Fibroblast of pulmonary artery (primary cell): ENCODE measurements at regions not wholly inside any gene's neighbourhood (a gene's known extent, or its start where the extent isn't known, plus 50 kb on each side); places are given as distances from the start of the nearest gene placed in this dataset.
"Not testable (repeated sequence)": the region's sequence is repeated elsewhere in the genome, so short reads cannot be mapped to it uniquely, and the experiment has no call there.

Experiments used
- DNase-seq: peaks from one replicate; pipeline ENCODE4 v3.0.0-alpha.2; 2010; ENCODE audit warnings: low read depth
- H3K4me3 ChIP-seq: replicated peaks from 2 replicates; pipeline ENCODE4 v1.5.1; 2011; ENCODE audit warnings: low read depth, mild to moderate bottlenecking, control low read depth, low read length, moderate library complexity
- TF ChIP-seq, protein P1 (sequence below): IDR thresholded peaks from 2 replicates; pipeline ENCODE4 v1.5.1; 2011; ENCODE audit warnings: mild to moderate bottlenecking, control low read depth, low read length, inconsistent platforms; ENCODE audit errors: missing control alignments

DNA sequence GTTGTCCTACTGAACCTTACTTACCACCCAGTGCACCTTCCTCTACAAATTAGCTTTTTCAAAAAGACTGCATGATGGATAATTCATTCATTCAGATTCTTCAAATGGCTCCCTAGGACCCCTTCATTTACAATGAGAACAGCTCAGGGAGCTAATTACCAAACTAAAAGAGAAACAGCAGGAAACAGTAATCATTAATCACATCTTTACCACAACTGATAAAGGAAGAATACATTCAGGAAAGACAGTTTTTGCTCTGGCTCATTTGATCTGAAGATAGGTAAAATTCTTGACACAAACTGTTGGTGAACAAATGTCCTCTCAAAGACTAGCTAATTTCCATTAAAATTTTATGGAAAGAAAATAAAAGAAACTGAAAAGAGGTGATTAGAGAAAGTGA is 1652.7 kb upstream of the LRRTM3 start:
- no peak for DNase-seq
- TF ChIP-seq, protein P1, sequence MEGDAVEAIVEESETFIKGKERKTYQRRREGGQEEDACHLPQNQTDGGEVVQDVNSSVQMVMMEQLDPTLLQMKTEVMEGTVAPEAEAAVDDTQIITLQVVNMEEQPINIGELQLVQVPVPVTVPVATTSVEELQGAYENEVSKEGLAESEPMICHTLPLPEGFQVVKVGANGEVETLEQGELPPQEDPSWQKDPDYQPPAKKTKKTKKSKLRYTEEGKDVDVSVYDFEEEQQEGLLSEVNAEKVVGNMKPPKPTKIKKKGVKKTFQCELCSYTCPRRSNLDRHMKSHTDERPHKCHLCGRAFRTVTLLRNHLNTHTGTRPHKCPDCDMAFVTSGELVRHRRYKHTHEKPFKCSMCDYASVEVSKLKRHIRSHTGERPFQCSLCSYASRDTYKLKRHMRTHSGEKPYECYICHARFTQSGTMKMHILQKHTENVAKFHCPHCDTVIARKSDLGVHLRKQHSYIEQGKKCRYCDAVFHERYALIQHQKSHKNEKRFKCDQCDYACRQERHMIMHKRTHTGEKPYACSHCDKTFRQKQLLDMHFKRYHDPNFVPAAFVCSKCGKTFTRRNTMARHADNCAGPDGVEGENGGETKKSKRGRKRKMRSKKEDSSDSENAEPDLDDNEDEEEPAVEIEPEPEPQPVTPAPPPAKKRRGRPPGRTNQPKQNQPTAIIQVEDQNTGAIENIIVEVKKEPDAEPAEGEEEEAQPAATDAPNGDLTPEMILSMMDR: no peak
- H3K4me3 ChIP-seq: no peak overlapping the region

DNA sequence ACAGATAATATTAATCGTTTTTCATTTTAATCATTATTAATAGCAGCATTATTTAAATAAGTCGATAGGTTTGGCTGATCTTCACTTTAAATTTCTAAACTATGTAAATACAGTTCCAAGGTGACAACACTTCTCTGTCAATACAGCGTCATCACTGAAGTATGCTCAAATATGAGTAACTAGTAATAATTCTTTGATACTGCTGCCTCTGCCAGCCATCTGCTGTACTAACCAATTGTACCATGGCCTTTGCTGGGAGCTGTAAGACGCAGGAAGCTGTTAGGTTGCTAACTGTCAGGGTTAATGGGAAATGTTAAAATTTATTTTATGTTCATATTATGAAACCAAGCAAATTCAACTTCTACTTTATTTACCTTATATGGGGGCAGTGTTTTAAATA is 1650.5 kb upstream of the LRRTM3 start:
- TF ChIP-seq, protein P1: no peak
- H3K4me3 ChIP-seq: no peak overlapping the region
- DNase-seq: no peak

DNA sequence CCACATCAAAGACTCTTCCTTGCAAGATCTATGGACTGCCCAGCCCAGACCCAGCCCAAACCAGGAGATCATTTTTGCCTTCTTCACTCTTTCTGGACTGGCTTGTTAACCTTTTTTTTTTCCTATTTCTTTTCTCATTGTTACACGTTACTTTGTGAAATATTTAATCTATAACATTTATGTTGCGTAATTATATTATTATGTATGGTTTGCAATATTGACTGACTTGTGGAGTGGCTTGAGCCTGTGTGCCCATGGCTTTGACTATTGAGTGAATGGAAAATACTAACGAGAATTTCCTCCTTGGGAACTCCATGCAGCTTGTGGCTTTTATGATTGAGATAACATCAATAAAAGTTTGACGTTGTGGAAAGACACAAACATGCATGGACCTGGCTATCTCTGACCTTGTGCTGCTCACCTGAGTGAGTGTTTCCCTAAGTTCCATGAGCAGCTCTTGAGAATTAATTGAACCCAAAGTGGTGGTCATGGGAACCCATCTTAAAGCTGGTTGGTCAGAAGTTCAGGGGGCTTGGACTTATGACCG is 1641.3 kb upstream of the LRRTM3 start:
- TF ChIP-seq, protein P1: no peak
- no peak for DNase-seq
- no peak overlapping the region for H3K4me3 ChIP-seq

DNA sequence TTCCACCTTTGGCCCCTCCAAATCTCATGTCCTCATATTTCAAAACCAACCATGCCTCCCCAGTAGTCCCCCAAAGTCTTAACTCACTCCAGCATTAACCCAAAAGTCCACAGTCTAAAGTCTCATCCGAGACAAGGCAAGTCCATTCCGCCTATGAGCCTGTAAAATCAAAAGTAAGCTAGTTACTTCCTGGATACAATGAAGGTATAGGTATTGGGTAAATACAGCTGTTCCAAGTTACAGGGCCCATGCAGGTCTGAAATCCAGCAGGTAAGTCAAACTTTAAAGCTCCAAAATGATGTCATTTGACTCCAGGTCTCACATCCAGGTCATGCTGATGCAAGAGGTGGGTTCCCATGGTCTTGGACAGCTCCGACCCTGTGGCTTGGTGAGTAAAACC is 1640.1 kb upstream of the LRRTM3 start:
- DNase-seq, H3K4me3 ChIP-seq: not testable (repeated sequence)

DNA sequence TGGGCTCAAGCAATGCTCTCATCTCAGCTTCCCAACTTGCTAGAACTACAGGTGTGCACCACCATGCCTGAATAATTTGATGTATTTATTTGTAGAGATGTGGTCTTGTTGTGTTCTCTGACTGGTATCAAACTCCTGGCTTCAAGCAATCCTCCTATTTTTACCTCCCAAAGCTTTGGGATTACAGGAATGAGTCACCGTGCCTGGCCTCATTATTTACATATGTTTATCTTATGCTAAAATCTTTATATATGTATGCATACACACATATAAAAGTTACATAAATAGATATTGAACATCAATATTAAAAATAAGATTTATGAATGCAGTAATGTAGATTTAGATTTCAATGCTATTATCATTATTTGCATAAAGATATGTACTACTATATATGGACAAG is 1634.5 kb upstream of the LRRTM3 start:
- H3K4me3 ChIP-seq: no peak overlapping the region
- no peak for DNase-seq
- TF ChIP-seq, protein P1: no peak

DNA sequence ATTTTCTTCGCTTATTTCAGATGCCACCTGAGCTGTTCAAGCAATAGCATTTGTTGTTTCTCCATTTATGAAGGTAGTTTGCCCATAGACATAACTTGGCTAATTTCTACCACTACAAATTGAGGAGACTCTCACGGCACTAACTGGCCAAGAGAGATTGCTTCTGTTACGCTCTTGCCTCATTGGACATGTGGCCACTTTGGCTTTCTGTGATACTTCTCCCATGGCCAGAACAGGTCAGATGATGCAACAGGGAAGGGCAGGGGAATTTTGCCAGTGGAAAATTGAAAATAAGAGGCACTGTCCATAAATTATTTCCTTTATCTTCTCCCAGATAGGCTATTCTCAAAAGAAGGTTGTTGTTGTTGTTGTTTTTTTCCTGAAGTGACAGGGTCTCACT is 1633.3 kb upstream of the LRRTM3 start:
- no peak for DNase-seq
- H3K4me3 ChIP-seq: no peak overlapping the region
- TF ChIP-seq, protein P1: no peak

DNA sequence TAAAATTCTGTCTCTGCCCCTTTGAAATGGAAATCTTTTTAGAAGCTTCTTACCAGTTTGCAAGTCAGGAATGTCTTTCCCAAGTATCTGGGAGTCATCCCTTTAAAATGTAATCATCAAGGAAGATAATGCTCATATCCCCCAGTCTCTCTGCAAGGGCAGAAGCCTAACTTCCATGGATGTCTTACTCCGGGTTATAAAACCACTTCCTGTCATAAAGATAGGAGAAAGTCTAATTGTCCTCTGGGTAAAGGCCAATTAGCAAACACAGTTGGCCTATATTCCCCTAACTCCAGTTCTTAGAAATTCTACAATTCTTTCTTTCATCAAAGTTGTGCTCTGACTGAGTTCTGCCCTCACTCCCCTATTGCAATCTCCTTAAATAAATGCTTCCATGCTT is 1631.5 kb upstream of the LRRTM3 start:
- DNase-seq: peak; percentile 9
- H3K4me3 ChIP-seq: no peak overlapping the region
- TF ChIP-seq, protein P1: no peak
